HFF-Myc (cell line): ENCODE measurements at regions not wholly inside any gene's neighbourhood (a gene's known extent, or its start where the extent isn't known, plus 50 kb on each side); places are given as distances from the start of the nearest gene placed in this dataset.

Experiments used
- DNase-seq: peaks from one replicate; pipeline ENCODE4 v3.0.0-alpha.2; 2011; ENCODE audit warnings: low read depth; ENCODE audit errors: extremely low read depth
- H3K4me3 ChIP-seq: replicated peaks from 2 replicates; pipeline ENCODE4 v1.5.1; 2011; ENCODE audit warnings: low read depth, mild to moderate bottlenecking, control low read depth, low read length
- TF ChIP-seq, protein P1 (sequence below): IDR thresholded peaks from 2 replicates; pipeline ENCODE4 v1.5.1; 2012; ENCODE audit warnings: mild to moderate bottlenecking, low read depth, low read length, control low read depth; ENCODE audit errors: missing control alignments

DNA sequence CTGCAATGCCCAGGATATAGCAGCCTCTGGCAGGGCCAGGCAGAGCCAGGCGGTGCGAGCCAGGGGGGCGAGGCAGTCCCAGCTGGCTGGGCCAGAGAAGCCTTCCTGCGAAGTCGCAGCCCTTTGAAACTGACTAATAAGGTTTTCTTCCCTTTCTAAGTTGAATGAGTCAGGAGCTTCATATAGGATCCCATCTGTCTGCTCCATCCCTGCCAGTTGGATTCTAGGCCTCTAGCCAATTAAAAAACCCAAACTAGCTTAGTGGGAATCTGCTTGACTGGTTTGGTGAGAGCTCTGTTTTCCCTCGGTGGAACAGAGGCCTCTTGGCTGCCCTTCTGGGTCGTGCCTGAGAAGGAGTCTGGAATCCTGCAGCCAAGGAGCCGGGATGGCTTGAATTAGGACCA lies 70.1 kb upstream of the RAPGEF1 start:
- TF ChIP-seq, protein P1, sequence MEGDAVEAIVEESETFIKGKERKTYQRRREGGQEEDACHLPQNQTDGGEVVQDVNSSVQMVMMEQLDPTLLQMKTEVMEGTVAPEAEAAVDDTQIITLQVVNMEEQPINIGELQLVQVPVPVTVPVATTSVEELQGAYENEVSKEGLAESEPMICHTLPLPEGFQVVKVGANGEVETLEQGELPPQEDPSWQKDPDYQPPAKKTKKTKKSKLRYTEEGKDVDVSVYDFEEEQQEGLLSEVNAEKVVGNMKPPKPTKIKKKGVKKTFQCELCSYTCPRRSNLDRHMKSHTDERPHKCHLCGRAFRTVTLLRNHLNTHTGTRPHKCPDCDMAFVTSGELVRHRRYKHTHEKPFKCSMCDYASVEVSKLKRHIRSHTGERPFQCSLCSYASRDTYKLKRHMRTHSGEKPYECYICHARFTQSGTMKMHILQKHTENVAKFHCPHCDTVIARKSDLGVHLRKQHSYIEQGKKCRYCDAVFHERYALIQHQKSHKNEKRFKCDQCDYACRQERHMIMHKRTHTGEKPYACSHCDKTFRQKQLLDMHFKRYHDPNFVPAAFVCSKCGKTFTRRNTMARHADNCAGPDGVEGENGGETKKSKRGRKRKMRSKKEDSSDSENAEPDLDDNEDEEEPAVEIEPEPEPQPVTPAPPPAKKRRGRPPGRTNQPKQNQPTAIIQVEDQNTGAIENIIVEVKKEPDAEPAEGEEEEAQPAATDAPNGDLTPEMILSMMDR, result no peak
- H3K4me3 ChIP-seq, result no peak overlapping the region
- peak; percentile 11 for DNase-seq

DNA sequence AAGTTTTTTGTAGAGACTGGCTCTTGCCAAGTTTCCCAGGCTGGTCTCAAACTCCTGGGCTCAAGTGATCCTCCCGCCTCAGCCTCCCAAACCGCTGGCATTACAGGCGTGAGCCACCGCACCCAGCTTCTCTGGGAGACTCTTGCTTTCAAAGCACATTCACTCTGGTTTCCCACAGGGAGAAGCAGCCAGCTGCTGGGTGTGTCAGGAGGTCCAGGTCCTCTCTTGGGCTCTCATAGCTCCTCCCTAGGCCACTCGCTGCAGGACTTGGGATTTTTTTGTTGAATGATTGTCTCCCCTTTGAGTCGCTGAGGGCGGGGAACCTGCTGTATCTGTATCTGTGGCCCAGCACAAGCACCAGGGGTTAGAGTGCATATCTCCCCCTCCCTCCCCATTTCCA lies 68.4 kb upstream of the RAPGEF1 start:
- TF ChIP-seq, protein P1, result no peak
- DNase-seq, result no peak
- H3K4me3 ChIP-seq, result no peak overlapping the region

DNA sequence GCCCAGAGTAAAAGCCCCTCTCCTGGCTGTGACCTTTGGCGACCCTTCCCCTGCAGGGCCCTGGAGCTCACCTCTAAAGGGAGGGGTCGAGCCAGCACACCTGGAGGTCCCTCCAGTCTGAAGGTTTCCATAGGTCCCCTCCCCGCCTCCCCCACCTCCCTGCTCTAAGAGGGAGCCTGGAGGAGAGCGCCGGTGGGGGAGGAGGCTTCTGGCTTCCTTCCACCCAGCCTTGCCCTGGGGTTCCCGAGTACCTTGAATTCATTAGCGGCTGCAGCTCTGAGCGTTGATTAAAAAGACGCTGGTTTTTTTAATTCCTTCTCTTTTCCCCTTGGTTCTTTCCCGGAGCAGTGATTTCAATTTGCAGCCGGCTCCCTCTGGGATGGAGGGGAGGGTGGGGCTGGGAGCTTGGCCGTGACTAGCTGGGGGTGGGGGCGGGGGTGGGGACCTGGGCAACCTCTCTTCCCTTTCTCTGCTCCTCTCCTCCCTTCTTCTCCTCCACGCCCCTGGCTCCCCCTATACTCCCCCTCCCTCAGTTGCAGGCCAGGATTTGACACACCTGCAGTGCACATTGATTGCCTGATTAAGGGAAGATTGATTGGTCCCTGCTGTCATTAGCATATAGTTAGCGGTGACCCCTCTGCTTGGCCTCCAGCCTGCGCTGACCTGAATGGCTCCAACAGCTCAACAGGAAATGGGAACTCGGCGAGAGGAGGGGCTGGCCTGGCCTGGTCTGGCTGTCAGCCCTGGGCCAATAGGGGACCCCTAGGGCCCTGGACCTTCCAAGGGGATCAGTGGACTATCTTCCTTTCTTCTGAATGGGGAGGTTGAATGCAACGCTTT lies 67.5 kb upstream of the RAPGEF1 start:
- H3K4me3 ChIP-seq, result no peak overlapping the region
- no peak for DNase-seq
- TF ChIP-seq, protein P1, result no peak

DNA sequence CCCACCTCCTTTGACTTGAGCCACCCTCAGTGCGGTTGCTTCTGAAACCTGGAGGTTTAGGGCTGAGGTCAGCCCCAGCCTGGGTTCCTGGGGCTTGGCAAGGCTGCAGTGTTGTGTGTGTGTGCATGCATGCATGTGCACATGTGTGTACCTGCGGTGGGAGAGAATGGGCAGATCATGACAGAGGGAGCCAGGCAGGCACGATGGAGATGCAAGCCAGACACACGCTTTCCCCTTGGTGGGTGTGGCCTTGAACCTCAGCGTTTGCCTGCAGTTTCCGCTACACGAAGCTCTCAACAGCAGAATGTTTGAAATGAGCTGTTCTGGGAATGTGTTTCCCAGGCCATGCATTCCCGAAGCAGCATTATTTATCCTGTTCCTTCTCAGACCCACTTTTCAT lies 65.9 kb upstream of the RAPGEF1 start:
- TF ChIP-seq, protein P1, result no peak
- no peak overlapping the region for H3K4me3 ChIP-seq
- no peak for DNase-seq

DNA sequence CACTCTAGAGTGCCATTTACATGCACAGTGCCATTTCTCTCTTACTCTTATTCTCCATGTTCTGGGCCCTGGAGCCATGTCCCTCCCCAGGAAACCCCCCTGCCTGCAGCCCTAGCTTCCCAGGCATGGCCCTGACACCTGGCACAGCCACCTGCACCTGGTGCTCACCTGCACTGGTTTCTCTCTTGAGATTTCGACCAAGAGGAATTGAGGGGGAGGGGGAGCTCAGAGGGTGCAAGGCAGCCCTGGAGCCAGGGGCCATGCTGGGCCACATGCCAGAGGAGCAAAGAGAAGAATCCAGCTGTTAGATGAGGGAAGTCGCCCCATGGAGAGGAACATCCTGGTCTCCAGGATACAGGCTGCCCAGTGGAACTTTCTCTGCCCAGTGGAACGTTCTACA lies 65.0 kb upstream of the RAPGEF1 start:
- TF ChIP-seq, protein P1, result no peak
- no peak overlapping the region for H3K4me3 ChIP-seq
- DNase-seq, result no peak

DNA sequence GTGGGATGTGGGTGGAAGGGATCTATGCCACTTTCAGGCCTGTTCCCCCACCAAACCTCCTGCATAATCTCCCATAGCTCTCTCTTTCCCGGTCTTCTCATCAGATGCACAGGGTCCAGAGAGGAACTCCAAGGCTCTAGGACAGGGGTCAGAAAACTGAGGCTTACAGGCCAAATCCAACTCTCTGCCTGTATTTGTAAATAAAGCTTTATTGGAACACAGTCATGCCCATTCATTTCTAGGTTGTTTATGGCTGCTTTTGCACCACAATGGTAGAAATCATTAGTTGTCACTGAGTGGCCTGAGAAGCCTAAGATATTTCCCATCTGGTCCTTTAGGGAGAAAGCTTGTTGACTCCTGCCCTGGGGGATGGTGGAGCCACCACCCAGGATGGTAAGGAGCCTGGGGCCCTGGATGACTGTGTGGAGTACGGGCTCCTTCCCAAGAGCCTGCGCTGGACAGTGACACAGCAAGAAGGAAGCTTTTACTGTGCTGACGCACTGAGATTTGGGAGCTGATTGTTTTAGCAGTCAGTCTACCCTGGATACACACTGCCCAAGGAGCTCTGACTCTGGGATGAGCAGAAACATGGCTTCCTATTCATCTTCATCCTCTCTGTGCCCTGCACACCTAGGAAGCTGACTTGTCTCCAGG lies 64.0 kb upstream of the RAPGEF1 start:
- H3K4me3 ChIP-seq, result no peak overlapping the region
- TF ChIP-seq, protein P1, result no peak

More for the DNA sequence above, 64.0 kb upstream of the RAPGEF1 start:
- DNase-seq, result no peak
